NCI-H1105 treated with DMSO at 0.1 percent for 48 hours (cell line): ENCODE measurements at regions not wholly inside any gene's neighbourhood (a gene's known extent, or its start where the extent isn't known, plus 50 kb on each side); places are given as distances from the start of the nearest gene placed in this dataset.
"Not testable (repeated sequence)": the region's sequence is repeated elsewhere in the genome, so short reads cannot be mapped to it uniquely, and the experiment has no call there.

Experiments
- DNase-seq: peaks from one replicate; lab custom pipeline; 2025; lab: John Stamatoyannopoulos, UW

GRCh38 chr19:31885280-31885853 is 460.0 kb upstream of the ZNF507 start:
- DNase-seq = no peak

GRCh38 chr19:31890230-31890629 is 455.2 kb upstream of the ZNF507 start:
- no peak for DNase-seq

GRCh38 chr19:31892060-31892459 is 453.4 kb upstream of the ZNF507 start:
- no peak for DNase-seq

- not testable (repeated sequence) for DNase-seq
Observed at GRCh38 chr19:31893491-31893890, 451.9 kb upstream of the ZNF507 start.

- no peak for DNase-seq
Observed at GRCh38 chr19:31894451-31894850, 451.0 kb upstream of the ZNF507 start.

- no peak for DNase-seq
Observed at GRCh38 chr19:31897292-31897691, 448.1 kb upstream of the ZNF507 start.

- DNase-seq = no peak
Observed at GRCh38 chr19:31900991-31901390, 444.4 kb upstream of the ZNF507 start.

GRCh38 chr19:31902821-31903220 is 442.6 kb upstream of the ZNF507 start:
- no peak for DNase-seq

- DNase-seq = no peak
Observed at GRCh38 chr19:31903979-31904378, 441.4 kb upstream of the ZNF507 start.

- DNase-seq = no peak
Observed at GRCh38 chr19:31906111-31906871, 439.1 kb upstream of the ZNF507 start.

- no peak for DNase-seq
Observed at GRCh38 chr19:31907661-31908060, 437.7 kb upstream of the ZNF507 start.

- no peak for DNase-seq
Observed at GRCh38 chr19:31908080-31908479, 437.3 kb upstream of the ZNF507 start.

- DNase-seq = no peak
Observed at GRCh38 chr19:31908496-31909225, 436.7 kb upstream of the ZNF507 start.

- no peak for DNase-seq
Observed at GRCh38 chr19:31910224-31910623, 435.2 kb upstream of the ZNF507 start.

GRCh38 chr19:31911577-31911976 is 433.8 kb upstream of the ZNF507 start:
- no peak for DNase-seq

- no peak for DNase-seq
Observed at GRCh38 chr19:31913103-31913661, 432.2 kb upstream of the ZNF507 start.

- no peak for DNase-seq
Observed at GRCh38 chr19:31930401-31930800, 415.0 kb upstream of the ZNF507 start.

- DNase-seq = no peak
Observed at GRCh38 chr19:31937983-31938382, 407.4 kb upstream of the ZNF507 start.

GRCh38 chr19:31938675-31939074 is 406.7 kb upstream of the ZNF507 start:
- DNase-seq = no peak

GRCh38 chr19:31940396-31940795 is 405.0 kb upstream of the ZNF507 start:
- DNase-seq = no peak

GRCh38 chr19:31943191-31943661 is 402.2 kb upstream of the ZNF507 start:
- no peak for DNase-seq

GRCh38 chr19:31943778-31944177 is 401.6 kb upstream of the ZNF507 start:
- DNase-seq = no peak

GRCh38 chr19:31944326-31944725 is 401.1 kb upstream of the ZNF507 start:
- no peak for DNase-seq
